Uterus (tissue), 2 donors: ENCODE measurements at regions not wholly inside any gene's neighbourhood (a gene's known extent, or its start where the extent isn't known, plus 50 kb on each side); places are given as distances from the start of the nearest gene placed in this dataset.

Experiments
- POLR2A ChIP-seq, 2 donors: fragments of 450-650 bp; IDR thresholded peaks; one replicate each; pipeline ENCODE4 v1.6.1; 2016; ENCODE audit warnings: antibody characterized with exemption in 2 of 2, mild to moderate bottlenecking in 1 of 2, moderate library complexity in 1 of 2
- TF ChIP-seq, protein P1 (sequence below), 4 experiments: fragments of 200-600 bp in 2 of 4; fragments of 450-650 bp in 2 of 4; sonication (generic) in 2 of 4; IDR thresholded peaks; one replicate each; pipeline ENCODE4 v1.5.1; 2016 to 2019; ENCODE audit warnings: antibody characterized with exemption in 4 of 4, mild to moderate bottlenecking in 2 of 4, moderate library complexity in 1 of 4

GRCh38 chr2:176556373-176556772, 287.1 kb downstream of the MTX2 start:
- TF ChIP-seq, protein P1, sequence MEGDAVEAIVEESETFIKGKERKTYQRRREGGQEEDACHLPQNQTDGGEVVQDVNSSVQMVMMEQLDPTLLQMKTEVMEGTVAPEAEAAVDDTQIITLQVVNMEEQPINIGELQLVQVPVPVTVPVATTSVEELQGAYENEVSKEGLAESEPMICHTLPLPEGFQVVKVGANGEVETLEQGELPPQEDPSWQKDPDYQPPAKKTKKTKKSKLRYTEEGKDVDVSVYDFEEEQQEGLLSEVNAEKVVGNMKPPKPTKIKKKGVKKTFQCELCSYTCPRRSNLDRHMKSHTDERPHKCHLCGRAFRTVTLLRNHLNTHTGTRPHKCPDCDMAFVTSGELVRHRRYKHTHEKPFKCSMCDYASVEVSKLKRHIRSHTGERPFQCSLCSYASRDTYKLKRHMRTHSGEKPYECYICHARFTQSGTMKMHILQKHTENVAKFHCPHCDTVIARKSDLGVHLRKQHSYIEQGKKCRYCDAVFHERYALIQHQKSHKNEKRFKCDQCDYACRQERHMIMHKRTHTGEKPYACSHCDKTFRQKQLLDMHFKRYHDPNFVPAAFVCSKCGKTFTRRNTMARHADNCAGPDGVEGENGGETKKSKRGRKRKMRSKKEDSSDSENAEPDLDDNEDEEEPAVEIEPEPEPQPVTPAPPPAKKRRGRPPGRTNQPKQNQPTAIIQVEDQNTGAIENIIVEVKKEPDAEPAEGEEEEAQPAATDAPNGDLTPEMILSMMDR (IDR thresholded peaks at IDR 0.05), result no peak
- TF ChIP-seq POLR2A (IDR thresholded peaks at IDR 0.05), result no peak
